HTR-8/SVneo (cell line): ENCODE measurements at regions not wholly inside any gene's neighbourhood (a gene's known extent, or its start where the extent isn't known, plus 50 kb on each side); places are given as distances from the start of the nearest gene placed in this dataset.
"Not testable (repeated sequence)": the region's sequence is repeated elsewhere in the genome, so short reads cannot be mapped to it uniquely, and the experiment has no call there.

Source experiments
- DNase-seq: peaks from one replicate; pipeline ENCODE4 v3.0.0; 2011; ENCODE audit warnings: low spot score, mixed read lengths; ENCODE audit not compliant: insufficient read length
- FAIRE-seq: peaks from 2 replicates; lab custom pipeline; 2011; peaks lifted over from hg19 to GRCh38; lab: Jason Lieb, UNC

GRCh38 chr5:90338712-90339372 is 70.7 kb downstream of the CETN3 start:
- FAIRE-seq: no peak
- DNase-seq: no peak

GRCh38 chr5:90337449-90338052 is 72.0 kb downstream of the CETN3 start:
- FAIRE-seq: no peak

GRCh38 chr5:90336752-90337151 is 72.8 kb downstream of the CETN3 start:
- no peak for DNase-seq
- FAIRE-seq: no peak

More at GRCh38 chr5:90337449-90338052, 72.0 kb downstream of the CETN3 start:
- no peak for DNase-seq

- DNase-seq (no peak), FAIRE-seq (no peak)
Measured at GRCh38 chr5:90334741-90335140, 74.8 kb downstream of the CETN3 start.

- DNase-seq (no peak), FAIRE-seq (no peak)
Measured at GRCh38 chr5:90329911-90330310, 79.6 kb downstream of the CETN3 start.

GRCh38 chr5:90326995-90327394 is 82.6 kb downstream of the CETN3 start:
- DNase-seq (no peak), FAIRE-seq (no peak)

GRCh38 chr5:90325093-90325492 is 84.5 kb downstream of the CETN3 start:
- FAIRE-seq (no peak), DNase-seq (no peak)

GRCh38 chr5:90320348-90320747 is 89.2 kb downstream of the CETN3 start:
- not testable (repeated sequence) for FAIRE-seq, DNase-seq

- no peak for FAIRE-seq
- no peak for DNase-seq
Measured at GRCh38 chr5:90312027-90312426, 97.5 kb downstream of the CETN3 start.

GRCh38 chr5:90311401-90311800 is 98.2 kb downstream of the CETN3 start:
- DNase-seq (no peak), FAIRE-seq (no peak)

GRCh38 chr5:90308787-90309585 is 100.6 kb downstream of the CETN3 start:
- DNase-seq (no peak), FAIRE-seq (no peak)

- FAIRE-seq (no peak), DNase-seq (no peak)
Measured at GRCh38 chr5:90307782-90308181, 101.8 kb downstream of the CETN3 start.

GRCh38 chr5:90307322-90307721 is 102.2 kb downstream of the CETN3 start:
- DNase-seq: no peak
- no peak for FAIRE-seq

GRCh38 chr5:90306613-90307012 is 102.9 kb downstream of the CETN3 start:
- DNase-seq: no peak

GRCh38 chr5:90305041-90305720 is 104.4 kb downstream of the CETN3 start:
- no peak for FAIRE-seq
- DNase-seq: no peak

More at GRCh38 chr5:90306613-90307012, 102.9 kb downstream of the CETN3 start:
- FAIRE-seq: no peak

GRCh38 chr5:90301248-90301647 is 108.3 kb downstream of the CETN3 start:
- DNase-seq: no peak
- no peak for FAIRE-seq

- FAIRE-seq (no peak), DNase-seq (no peak)
Measured at GRCh38 chr5:90297045-90297764, 112.4 kb downstream of the CETN3 start.

- FAIRE-seq (no peak), DNase-seq (no peak)
Measured at GRCh38 chr5:90294604-90295003, 115.0 kb downstream of the CETN3 start.

- no peak for FAIRE-seq
- DNase-seq: no peak
Measured at GRCh38 chr5:90293931-90294330, 115.6 kb downstream of the CETN3 start.

GRCh38 chr5:90290648-90291047 is 118.9 kb downstream of the CETN3 start:
- DNase-seq: no peak
- FAIRE-seq: no peak
